ENCODE measurements at regions not wholly inside any gene's neighbourhood (a gene's known extent, or its start where the extent isn't known, plus 50 kb on each side); places are given as distances from the start of the nearest gene placed in this dataset.

- no peak for DNase-seq (ENCODE audit: low spot score)
Measured at GRCh38 chr13:59450229-59450628, 713.5 kb downstream of the DIAPH3 start.

GRCh38 chr13:59451236-59451635, 712.5 kb downstream of the DIAPH3 start:
- Mint-ChIP-seq H3K9me3 (no peaks in the 10 kb centered on the region), H3K27me3 (ENCODE audit: low read depth) (peaks cover 4% of the 10 kb centered on the region), H3K4me1 (ENCODE audit: low read depth) (no peaks in the 10 kb centered on the region), H3K4me3 (ENCODE audit: low read depth) (no peak overlapping the region), H3K36me3 (ENCODE audit: low read depth) (no peaks in the 10 kb centered on the region), H3K27ac (no peak overlapping the region)
- DNase-seq (ENCODE audit: low spot score), result no peak
- intact Hi-C loops (cut with micrococcal nuclease), result no loop called here

More at GRCh38 chr13:59450229-59450628, 713.5 kb downstream of the DIAPH3 start:
- H3K9me3 Mint-ChIP-seq, result no peaks in the 10 kb centered on the region
- intact Hi-C loops (cut with micrococcal nuclease), result no loop called here
- H3K27ac Mint-ChIP-seq, result no peak overlapping the region
- H3K36me3 Mint-ChIP-seq (ENCODE audit: low read depth), result no peaks in the 10 kb centered on the region
- no peak overlapping the region for H3K4me3 Mint-ChIP-seq (ENCODE audit: low read depth)
- no peaks in the 10 kb centered on the region for H3K4me1 Mint-ChIP-seq (ENCODE audit: low read depth)
- H3K27me3 Mint-ChIP-seq (ENCODE audit: low read depth), result peaks cover 4% of the 10 kb centered on the region

GRCh38 chr13:59452189-59452890, 711.4 kb downstream of the DIAPH3 start:
- no peaks in the 10 kb centered on the region for H3K9me3 Mint-ChIP-seq
- DNase-seq (ENCODE audit: low spot score), result no peak
- H3K36me3 Mint-ChIP-seq (ENCODE audit: low read depth), result no peaks in the 10 kb centered on the region
- H3K27ac Mint-ChIP-seq, result no peak overlapping the region
- no peaks in the 10 kb centered on the region for H3K4me1 Mint-ChIP-seq (ENCODE audit: low read depth)
- intact Hi-C loops (cut with micrococcal nuclease), result no loop called here
- peaks cover 4% of the 10 kb centered on the region for H3K27me3 Mint-ChIP-seq (ENCODE audit: low read depth)
- H3K4me3 Mint-ChIP-seq (ENCODE audit: low read depth), result no peak overlapping the region

GRCh38 chr13:59458908-59459579, 704.7 kb downstream of the DIAPH3 start:
- Mint-ChIP-seq H3K4me1 (ENCODE audit: low read depth) (no peaks in the 10 kb centered on the region), H3K27ac (no peak overlapping the region), H3K36me3 (ENCODE audit: low read depth) (no peaks in the 10 kb centered on the region), H3K9me3 (no peaks in the 10 kb centered on the region), H3K27me3 (ENCODE audit: low read depth) (no peaks in the 10 kb centered on the region), H3K4me3 (ENCODE audit: low read depth) (no peak overlapping the region)
- DNase-seq (ENCODE audit: low spot score), result no peak
- intact Hi-C loops (cut with micrococcal nuclease), result no loop called here

GRCh38 chr13:59459972-59460371, 703.8 kb downstream of the DIAPH3 start:
- DNase-seq (ENCODE audit: low spot score), result no peak
- Mint-ChIP-seq H3K36me3 (ENCODE audit: low read depth) (no peaks in the 10 kb centered on the region), H3K27ac (no peak overlapping the region), H3K27me3 (ENCODE audit: low read depth) (no peaks in the 10 kb centered on the region), H3K4me1 (ENCODE audit: low read depth) (no peaks in the 10 kb centered on the region), H3K9me3 (no peaks in the 10 kb centered on the region), H3K4me3 (ENCODE audit: low read depth) (no peak overlapping the region)
- intact Hi-C loops (cut with micrococcal nuclease), result no loop called here

- H3K36me3 Mint-ChIP-seq (ENCODE audit: low read depth), result no peaks in the 10 kb centered on the region
- H3K4me3 Mint-ChIP-seq (ENCODE audit: low read depth), result no peak overlapping the region
- no peak overlapping the region for H3K27ac Mint-ChIP-seq
- H3K9me3 Mint-ChIP-seq, result no peaks in the 10 kb centered on the region
- intact Hi-C loops (cut with micrococcal nuclease), result no loop called here
- DNase-seq (ENCODE audit: low spot score), result no peak
- H3K4me1 Mint-ChIP-seq (ENCODE audit: low read depth), result no peaks in the 10 kb centered on the region
- no peaks in the 10 kb centered on the region for H3K27me3 Mint-ChIP-seq (ENCODE audit: low read depth)
Measured at GRCh38 chr13:59461411-59461810, 702.3 kb downstream of the DIAPH3 start.

- no peak for DNase-seq (ENCODE audit: low spot score)
- no peaks in the 10 kb centered on the region for H3K36me3 Mint-ChIP-seq (ENCODE audit: low read depth)
- H3K27me3 Mint-ChIP-seq (ENCODE audit: low read depth), result no peaks in the 10 kb centered on the region
- no peaks in the 10 kb centered on the region for H3K9me3 Mint-ChIP-seq
- intact Hi-C loops (cut with micrococcal nuclease), result no loop called here
- H3K27ac Mint-ChIP-seq, result no peak overlapping the region
- no peaks in the 10 kb centered on the region for H3K4me1 Mint-ChIP-seq (ENCODE audit: low read depth)
- H3K4me3 Mint-ChIP-seq (ENCODE audit: low read depth), result no peak overlapping the region
Measured at GRCh38 chr13:59463023-59463422, 700.7 kb downstream of the DIAPH3 start.

GRCh38 chr13:59464926-59465325, 698.8 kb downstream of the DIAPH3 start:
- intact Hi-C loops (cut with micrococcal nuclease), result no loop called here
- H3K4me1 Mint-ChIP-seq (ENCODE audit: low read depth), result no peaks in the 10 kb centered on the region
- no peaks in the 10 kb centered on the region for H3K9me3 Mint-ChIP-seq
- peaks cover 4% of the 10 kb centered on the region for H3K27me3 Mint-ChIP-seq (ENCODE audit: low read depth)
- H3K4me3 Mint-ChIP-seq (ENCODE audit: low read depth), result no peak overlapping the region
- no peaks in the 10 kb centered on the region for H3K36me3 Mint-ChIP-seq (ENCODE audit: low read depth)
- DNase-seq (ENCODE audit: low spot score), result no peak
- no peak overlapping the region for H3K27ac Mint-ChIP-seq

GRCh38 chr13:59468396-59468795, 695.3 kb downstream of the DIAPH3 start:
- Mint-ChIP-seq H3K4me1 (ENCODE audit: low read depth) (no peaks in the 10 kb centered on the region), H3K36me3 (ENCODE audit: low read depth) (no peaks in the 10 kb centered on the region), H3K4me3 (ENCODE audit: low read depth) (no peak overlapping the region), H3K9me3 (no peaks in the 10 kb centered on the region), H3K27ac (no peak overlapping the region), H3K27me3 (ENCODE audit: low read depth) (peaks cover 6% of the 10 kb centered on the region)
- DNase-seq (ENCODE audit: low spot score), result no peak
- intact Hi-C loops (cut with micrococcal nuclease), result no loop called here

- Mint-ChIP-seq H3K27me3 (ENCODE audit: low read depth) (peaks cover 6% of the 10 kb centered on the region), H3K27ac (no peak overlapping the region), H3K36me3 (ENCODE audit: low read depth) (no peaks in the 10 kb centered on the region), H3K9me3 (no peaks in the 10 kb centered on the region), H3K4me1 (ENCODE audit: low read depth) (no peaks in the 10 kb centered on the region), H3K4me3 (ENCODE audit: low read depth) (no peak overlapping the region)
- intact Hi-C loops (cut with micrococcal nuclease), result no loop called here
- no peak for DNase-seq (ENCODE audit: low spot score)
Measured at GRCh38 chr13:59471106-59471505, 692.6 kb downstream of the DIAPH3 start.

- intact Hi-C loops (cut with micrococcal nuclease), result no loop called here
- H3K4me1 Mint-ChIP-seq (ENCODE audit: low read depth), result no peaks in the 10 kb centered on the region
- peaks cover 6% of the 10 kb centered on the region for H3K27me3 Mint-ChIP-seq (ENCODE audit: low read depth)
- no peak for DNase-seq (ENCODE audit: low spot score)
- no peak overlapping the region for H3K4me3 Mint-ChIP-seq (ENCODE audit: low read depth)
- no peaks in the 10 kb centered on the region for H3K36me3 Mint-ChIP-seq (ENCODE audit: low read depth)
- no peak overlapping the region for H3K27ac Mint-ChIP-seq
- no peaks in the 10 kb centered on the region for H3K9me3 Mint-ChIP-seq
Measured at GRCh38 chr13:59472134-59472533, 691.6 kb downstream of the DIAPH3 start.

GRCh38 chr13:59474696-59475095, 689.0 kb downstream of the DIAPH3 start:
- intact Hi-C loops (cut with micrococcal nuclease), result no loop called here
- Mint-ChIP-seq H3K4me1 (ENCODE audit: low read depth) (no peaks in the 10 kb centered on the region), H3K9me3 (no peaks in the 10 kb centered on the region), H3K27ac (no peak overlapping the region), H3K4me3 (ENCODE audit: low read depth) (no peak overlapping the region), H3K27me3 (ENCODE audit: low read depth) (peaks cover 2% of the 10 kb centered on the region), H3K36me3 (ENCODE audit: low read depth) (no peaks in the 10 kb centered on the region)
- DNase-seq (ENCODE audit: low spot score), result no peak

- H3K4me3 Mint-ChIP-seq (ENCODE audit: low read depth), result no peak overlapping the region
- H3K27ac Mint-ChIP-seq, result no peak overlapping the region
- no peaks in the 10 kb centered on the region for H3K27me3 Mint-ChIP-seq (ENCODE audit: low read depth)
- DNase-seq (ENCODE audit: low spot score), result no peak
- H3K9me3 Mint-ChIP-seq, result no peaks in the 10 kb centered on the region
- no peaks in the 10 kb centered on the region for H3K36me3 Mint-ChIP-seq (ENCODE audit: low read depth)
- intact Hi-C loops (cut with micrococcal nuclease), result no loop called here
- H3K4me1 Mint-ChIP-seq (ENCODE audit: low read depth), result no peaks in the 10 kb centered on the region
Measured at GRCh38 chr13:59475911-59476310, 687.8 kb downstream of the DIAPH3 start.

Data from activated T-helper 2 cell treated with anti-CD3 and anti-CD28 coated beads, Interferon-gamma antibody, Interleukin-2, Interleukin-4, amounts not matched to agents 10 μg/mL and 5 μg/mL and 100 μg/mL, durations not matched to agents 14 hours and 24 hours and 36 hours (primary cell).